SW 1271 (cell line): ENCODE measurements at regions not wholly inside any gene's neighbourhood (a gene's known extent, or its start where the extent isn't known, plus 50 kb on each side); places are given as distances from the start of the nearest gene placed in this dataset.

Experiments
- DNase-seq, 2 experiments: peaks; one replicate each; lab custom pipeline; 2025; lab: John Stamatoyannopoulos, UW

DNA sequence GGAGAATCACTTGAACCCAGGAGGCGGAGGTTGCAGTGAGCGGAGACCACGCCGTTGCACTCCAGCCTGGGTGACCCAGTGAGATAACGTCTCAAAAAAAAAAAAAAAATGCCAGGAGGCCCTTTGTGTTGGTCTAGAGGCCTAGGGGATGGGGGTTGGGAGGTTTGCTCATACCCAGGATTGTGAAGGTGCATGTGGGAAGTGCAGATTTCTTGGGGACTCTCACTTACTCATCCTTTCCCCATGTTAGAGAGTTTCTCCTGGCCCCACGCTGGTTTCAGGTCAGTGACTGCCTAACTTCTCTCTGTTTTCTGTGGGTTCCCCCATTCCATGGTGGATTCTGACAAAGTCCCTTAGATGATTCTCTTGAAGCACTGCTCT lies 471.5 kb upstream of the CNTNAP2 start:
- no peak for DNase-seq

- no peak for DNase-seq
Observed at GRCh38 chr7:145644426-145645134, 472.0 kb upstream of the CNTNAP2 start.

GRCh38 chr7:145643981-145644380 lies 472.6 kb upstream of the CNTNAP2 start:
- no peak for DNase-seq

- DNase-seq, result no peak
Observed at GRCh38 chr7:145633513-145633912, 483.1 kb upstream of the CNTNAP2 start.

- no peak for DNase-seq
Observed at GRCh38 chr7:145624618-145625017, 492.0 kb upstream of the CNTNAP2 start.

DNA sequence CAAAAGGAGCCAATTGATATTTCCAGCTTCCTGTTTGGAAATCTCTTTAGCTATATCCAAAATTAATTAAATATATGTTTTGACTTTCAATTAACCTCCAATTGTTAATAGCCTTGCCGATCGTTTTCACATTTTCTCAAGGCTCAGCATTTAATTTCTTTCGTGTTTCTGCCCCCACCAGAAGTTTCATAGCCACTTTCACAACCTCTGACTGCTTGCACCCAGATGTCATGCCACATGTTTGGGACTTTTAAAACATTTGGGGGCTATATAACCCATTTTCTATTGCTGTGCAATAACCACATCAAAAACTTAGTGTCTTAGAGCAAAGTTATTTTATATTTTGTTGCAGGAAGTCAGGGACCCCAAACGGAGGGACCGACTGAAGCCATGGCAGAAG lies 510.6 kb upstream of the CNTNAP2 start:
- no peak for DNase-seq

DNA sequence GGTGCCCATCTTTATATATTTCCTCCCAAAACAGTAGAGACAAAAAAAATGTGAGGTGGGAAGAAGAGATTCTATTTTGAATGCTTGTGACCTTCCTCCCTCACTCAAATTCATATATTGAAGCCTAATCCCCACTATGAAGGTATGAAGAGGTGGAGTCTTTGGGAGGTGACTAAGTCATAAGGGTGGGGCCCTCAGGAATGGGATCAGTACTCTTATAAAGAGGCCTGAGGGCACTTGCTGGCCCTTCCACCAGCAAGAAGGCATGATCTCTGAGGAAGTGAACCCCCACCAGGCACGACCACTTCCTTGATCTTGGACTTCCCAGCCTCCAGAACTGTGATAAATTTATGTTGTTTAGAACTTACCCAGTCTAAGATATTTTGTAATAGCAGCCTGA lies 517.2 kb upstream of the CNTNAP2 start:
- no peak for DNase-seq

DNA sequence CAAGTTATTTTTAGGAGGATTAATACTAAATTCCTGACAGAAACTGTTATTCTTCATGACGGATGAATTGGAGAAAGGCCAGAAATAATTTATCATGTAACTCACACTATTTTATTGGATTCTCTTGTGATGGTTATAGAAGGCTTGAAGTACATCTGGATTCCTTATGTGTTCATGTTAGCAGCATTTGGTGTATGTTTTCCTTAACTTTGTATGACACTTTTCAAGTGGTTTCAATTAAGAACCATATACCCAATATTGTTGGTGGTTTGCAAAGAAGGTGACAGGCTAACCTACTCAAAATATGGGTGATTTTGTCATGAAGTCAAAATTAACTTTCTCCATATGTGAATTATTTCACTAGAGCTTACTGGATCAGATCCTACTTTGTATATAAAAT lies 532.2 kb upstream of the CNTNAP2 start:
- DNase-seq, result no peak

DNA sequence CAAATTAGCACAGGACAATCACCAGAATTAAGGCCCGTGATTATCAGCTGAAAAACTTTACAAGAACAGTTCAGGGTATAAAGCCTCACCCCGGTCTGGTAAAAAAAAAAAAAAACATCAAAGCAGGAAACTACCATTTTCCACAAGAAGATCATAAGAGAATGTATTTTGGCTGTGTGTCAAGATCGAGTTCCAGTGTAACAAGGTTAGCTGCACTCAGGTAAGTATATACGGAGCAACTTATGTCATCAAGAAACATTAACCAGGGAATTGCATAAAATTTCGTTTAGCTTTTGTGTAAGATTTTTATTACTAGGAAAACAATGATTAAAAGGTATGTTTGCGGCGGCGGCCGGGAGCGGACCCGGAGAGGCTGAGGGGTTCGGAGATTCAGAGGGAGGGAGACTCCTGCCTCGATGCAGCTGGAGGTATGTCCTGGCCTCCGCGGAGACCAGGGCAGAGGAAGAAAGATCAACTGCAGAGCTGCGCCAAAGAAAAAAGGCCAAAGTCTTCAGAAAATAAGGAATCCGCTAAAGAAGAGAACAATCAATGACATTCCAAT lies 533.8 kb upstream of the CNTNAP2 start:
- no peak for DNase-seq

- no peak for DNase-seq
Observed at GRCh38 chr7:145557805-145558204, 558.8 kb upstream of the CNTNAP2 start.

DNA sequence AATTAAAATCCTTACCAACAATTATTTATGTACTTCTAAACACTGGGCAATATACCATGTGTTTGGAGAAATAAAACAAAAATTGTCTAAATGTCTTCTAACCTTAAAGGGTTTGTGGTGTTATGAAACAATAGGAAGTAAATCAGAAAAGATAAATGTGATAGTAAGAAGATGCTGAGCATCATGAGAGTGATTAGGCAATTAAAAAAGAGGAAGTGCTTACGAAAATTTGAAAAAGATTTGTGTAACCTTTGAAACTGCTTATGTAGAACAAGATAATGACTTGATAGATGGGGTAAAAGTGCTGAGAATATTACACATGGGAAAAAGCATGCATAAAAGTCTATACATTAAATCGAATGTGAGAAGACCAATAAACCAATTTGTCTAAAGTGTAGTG lies 573.4 kb upstream of the CNTNAP2 start:
- DNase-seq, result no peak

DNA sequence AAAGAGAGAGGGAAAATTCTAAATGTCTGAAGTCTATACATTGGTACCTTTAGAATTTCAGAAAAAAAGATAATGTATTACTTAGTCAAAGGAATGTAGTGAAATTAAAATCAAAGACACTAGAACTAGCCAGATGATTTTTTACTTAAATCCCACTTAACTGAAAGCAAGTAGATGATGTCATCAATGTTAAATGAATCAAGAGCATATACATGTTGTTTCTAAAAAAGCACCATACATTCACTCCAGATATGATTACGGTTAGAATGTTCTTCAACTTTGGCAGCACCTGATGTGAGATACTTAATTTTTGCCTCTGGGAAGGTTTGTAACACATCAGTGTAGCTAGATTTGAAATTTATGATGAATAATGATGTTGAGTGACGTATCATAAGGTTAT lies 576.7 kb upstream of the CNTNAP2 start:
- no peak for DNase-seq

DNA sequence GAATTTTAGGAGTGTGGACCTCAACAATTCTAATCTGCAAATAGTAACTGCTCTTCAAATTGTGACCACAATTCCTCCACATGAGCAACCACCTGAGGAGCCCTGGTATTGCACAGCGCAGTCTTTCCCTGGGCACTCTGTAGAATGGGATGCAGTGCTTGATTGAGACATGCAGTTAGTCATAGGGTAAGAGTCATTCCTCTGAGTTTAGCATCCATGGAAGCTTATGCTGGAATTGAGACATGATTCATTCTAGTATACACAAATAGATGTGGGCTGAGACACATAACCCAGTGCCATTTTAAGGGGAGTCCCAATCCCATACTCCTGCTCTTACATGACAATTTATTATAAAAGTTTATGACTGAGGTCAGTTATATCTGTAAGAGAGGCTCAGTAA lies 582.3 kb upstream of the CNTNAP2 start:
- DNase-seq, result no peak

DNA sequence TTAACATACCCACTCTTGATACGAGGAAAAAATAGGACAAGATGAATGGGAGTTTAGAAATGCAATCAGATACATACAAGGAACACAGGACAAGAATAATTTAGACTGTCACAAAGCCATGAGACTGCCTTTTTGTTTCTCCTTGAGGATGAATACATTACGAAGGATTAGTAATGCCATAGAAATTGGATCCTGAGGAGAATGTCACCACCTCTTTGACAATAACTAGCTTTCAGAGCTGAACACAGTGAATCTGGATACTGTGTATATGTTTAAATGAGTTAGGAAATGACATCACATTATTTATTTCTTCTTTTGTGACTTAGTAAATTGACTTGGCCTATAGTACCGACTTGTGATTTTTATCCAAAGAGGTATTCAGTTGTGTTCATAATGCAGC lies 596.3 kb upstream of the CNTNAP2 start:
- DNase-seq, result no peak

DNA sequence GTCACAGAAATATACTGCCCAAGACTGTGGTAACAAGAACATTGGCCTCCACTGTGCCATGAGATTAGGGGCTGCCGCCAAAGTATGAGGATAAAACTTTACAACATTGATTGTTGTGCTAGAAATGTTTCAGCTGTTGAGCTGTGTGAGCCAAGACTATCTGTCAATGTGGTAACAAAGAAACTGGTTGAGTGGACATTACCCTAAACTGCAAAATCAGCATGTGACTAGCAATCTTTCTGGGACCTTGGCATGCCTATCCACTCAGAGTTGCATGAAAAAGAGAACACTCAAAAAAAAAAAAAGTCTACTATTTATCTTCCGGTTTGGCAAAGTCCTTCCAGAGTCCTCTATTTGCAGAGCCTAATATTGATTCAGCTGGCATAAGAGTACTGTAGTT lies 605.6 kb upstream of the CNTNAP2 start:
- no peak for DNase-seq

DNA sequence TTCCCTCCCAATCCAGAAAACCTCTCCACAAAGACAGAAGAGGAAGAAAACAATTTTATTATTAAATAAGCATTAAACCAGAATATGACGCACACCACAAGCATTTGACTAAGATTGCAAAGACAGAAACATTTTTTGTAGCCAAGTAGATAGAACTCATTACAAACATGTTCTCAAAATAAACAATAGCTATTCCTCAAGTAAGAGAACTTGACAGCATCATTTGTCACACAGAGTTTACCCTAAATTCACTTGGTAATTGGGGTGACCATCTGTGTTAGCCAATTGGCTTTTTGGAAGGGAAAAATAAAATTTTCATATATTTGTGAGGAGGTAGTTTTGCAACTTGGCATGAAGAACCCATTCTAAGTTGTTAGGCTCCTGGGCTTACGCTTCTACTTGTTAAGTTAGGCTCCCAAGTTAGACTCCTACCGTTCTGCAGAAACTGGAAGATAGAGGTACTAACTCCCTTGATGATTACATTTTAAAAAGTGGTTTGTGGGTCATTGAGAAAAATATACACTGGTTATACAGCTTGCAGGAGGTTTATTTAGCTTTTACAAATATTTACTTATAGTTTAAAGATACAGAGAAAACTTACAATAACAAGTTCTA lies 618.6 kb upstream of the CNTNAP2 start:
- DNase-seq, result no peak

DNA sequence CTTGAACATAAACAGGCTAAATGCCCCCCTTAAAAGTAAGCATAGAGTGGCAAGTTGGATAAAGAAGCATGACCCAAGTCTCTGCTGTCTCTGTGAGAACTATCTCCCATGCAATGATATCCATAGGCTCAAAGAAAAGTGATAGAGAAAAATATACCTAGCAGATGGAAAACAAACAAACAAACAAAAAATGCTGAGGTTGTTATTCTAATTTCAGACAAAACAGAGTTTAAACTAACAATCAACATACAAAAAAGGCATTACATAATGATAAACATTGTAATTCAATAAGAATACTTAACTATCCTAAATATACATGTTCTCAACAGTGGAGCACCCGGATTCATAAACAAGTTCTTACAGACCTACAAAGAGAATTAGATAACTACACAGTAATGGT lies 626.2 kb upstream of the CNTNAP2 start:
- DNase-seq, result no peak

GRCh38 chr7:145489609-145490008 lies 627.0 kb upstream of the CNTNAP2 start:
- DNase-seq, result no peak

DNA sequence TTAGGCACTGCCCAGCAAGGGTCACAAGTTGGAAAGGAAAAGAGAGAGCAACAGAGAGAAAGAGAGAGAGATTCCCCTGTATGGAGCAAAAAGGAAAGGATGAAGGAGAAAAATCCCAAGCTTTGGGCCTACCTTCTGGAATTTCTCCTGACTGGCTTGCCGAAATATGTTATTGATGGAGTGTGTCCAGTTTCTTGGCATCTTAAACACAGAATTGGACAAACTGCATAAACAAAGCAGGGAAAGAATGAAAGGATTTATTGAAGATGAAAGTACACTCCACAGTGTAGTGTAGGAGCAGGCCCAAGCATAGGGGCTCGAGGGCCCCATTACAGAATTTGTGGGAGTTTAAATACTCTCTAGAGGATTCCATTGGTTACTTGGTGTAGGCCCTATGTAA lies 627.8 kb upstream of the CNTNAP2 start:
- no peak for DNase-seq

DNA sequence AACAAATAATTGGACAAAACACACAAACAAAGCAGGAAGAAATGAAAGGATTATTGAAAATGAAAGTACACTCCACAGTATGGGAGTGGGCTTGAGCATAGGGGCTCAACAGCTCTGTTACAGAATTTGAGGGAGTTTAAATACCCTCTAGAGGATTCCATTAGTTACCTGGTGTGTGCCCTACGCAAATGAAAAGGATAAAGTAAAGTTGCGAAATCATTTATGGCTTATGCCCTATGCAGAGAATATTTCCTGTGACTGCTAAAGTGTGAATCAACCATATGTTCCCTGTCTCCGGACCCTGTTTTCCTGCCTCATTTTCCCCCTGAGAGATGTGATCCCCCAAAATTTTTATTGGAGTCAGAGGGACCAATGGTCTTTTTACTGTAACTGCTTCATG lies 634.6 kb upstream of the CNTNAP2 start:
- no peak for DNase-seq

GRCh38 chr7:145478541-145478940 lies 638.1 kb upstream of the CNTNAP2 start:
- no peak for DNase-seq

GRCh38 chr7:145474009-145474686 lies 638.3 kb upstream of the TPK1 start:
- DNase-seq, result no peak

GRCh38 chr7:145471883-145472282 lies 636.0 kb upstream of the TPK1 start:
- no peak for DNase-seq
